Neural cell (in vitro differentiated cells): ENCODE measurements at regions not wholly inside any gene's neighbourhood (a gene's known extent, or its start where the extent isn't known, plus 50 kb on each side); places are given as distances from the start of the nearest gene placed in this dataset.

Source experiments
- H2AFZ ChIP-seq: fragments of 200-600, 300-800 bp; sonication (generic), shearing (Covaris generic); 2 replicates; pipeline ENCODE4 v1.6.0; 2014; ENCODE audit warnings: low read depth, mild to moderate bottlenecking, antibody characterized with exemption, low read length, moderate library complexity
- H3F3A ChIP-seq: fragments of 200-600 bp; shearing (Covaris generic); 2 replicates; pipeline ENCODE4 v1.6.1; 2016; ENCODE audit warnings: mild to moderate bottlenecking, moderate library complexity, mixed read lengths, antibody characterized with exemption, low read length; ENCODE audit not compliant: insufficient read depth, poor library complexity, severe bottlenecking
- H3K27ac ChIP-seq: fragments of 200-600, 300-800 bp; sonication (generic), shearing (Covaris generic); 2 replicates; pipeline ENCODE4 v1.5.1; 2014; ENCODE audit warnings: mild to moderate bottlenecking, low read length, moderate library complexity
- H3K27me3 ChIP-seq: fragments of 300-800, 200-600 bp; sonication (generic), shearing (Covaris generic); 2 replicates; pipeline ENCODE4 v1.6.0; 2014; ENCODE audit warnings: mild to moderate bottlenecking, low read depth, low read length, moderate library complexity; ENCODE audit not compliant: insufficient read depth
- H3K36me3 ChIP-seq: fragments of 300-800, 200-600 bp; sonication (generic), shearing (Covaris generic); 2 replicates; pipeline ENCODE4 v1.5.1; 2014; ENCODE audit warnings: mild to moderate bottlenecking, antibody characterized with exemption, low read length, moderate library complexity; ENCODE audit not compliant: insufficient read depth
- H3K4me2 ChIP-seq: fragments of 300-800, 200-600 bp; sonication (generic), shearing (Covaris generic); 2 replicates; pipeline ENCODE4 v1.6.0; 2014; ENCODE audit warnings: mild to moderate bottlenecking, low read length
- H3K4me3 ChIP-seq: fragments of 300-800, 200-600 bp; sonication (generic), shearing (Covaris generic); 2 replicates; pipeline ENCODE4 v1.5.1; 2014; ENCODE audit warnings: mild to moderate bottlenecking, low read length, moderate library complexity
- H3K79me2 ChIP-seq: fragments of 200-600 bp; shearing (Covaris generic); replicated peaks from 2 replicates; pipeline ENCODE4 v1.6.0; 2014; ENCODE audit warnings: mild to moderate bottlenecking, low read length, moderate library complexity; ENCODE audit not compliant: insufficient read depth
- H3K9ac ChIP-seq: fragments of 300-800, 200-600 bp; sonication (generic), shearing (Covaris generic); 2 replicates; pipeline ENCODE4 v1.6.1; 2016; ENCODE audit warnings: mild to moderate bottlenecking, low read length, mixed read lengths
- H3K9me2 ChIP-seq: fragments of 200-600 bp; shearing (Covaris generic); 2 replicates; pipeline ENCODE4 v1.6.1; 2016; ENCODE audit warnings: mild to moderate bottlenecking, low read length, mixed read lengths; ENCODE audit not compliant: insufficient read depth
- H3K9me3 ChIP-seq: fragments of 200-600, 300-800 bp; sonication (generic), shearing (Covaris generic); 2 replicates; pipeline ENCODE4 v1.6.1; 2016; ENCODE audit warnings: mild to moderate bottlenecking, mixed run types, low read length, moderate library complexity, mixed read lengths
- H4K20me1 ChIP-seq: fragments of 200-600 bp; shearing (Covaris generic); 2 replicates; pipeline ENCODE4 v1.6.1; 2016; ENCODE audit warnings: mild to moderate bottlenecking, mixed run types; ENCODE audit not compliant: insufficient read depth
- CTCF ChIP-seq: fragments of 450-650 bp; IDR thresholded peaks from 2 replicates; pipeline ENCODE4 v1.5.1; 2014; ENCODE audit warnings: antibody characterized with exemption, mild to moderate bottlenecking, moderate library complexity; ENCODE audit not compliant: poor library complexity, severe bottlenecking
- EP300 ChIP-seq: fragments of 450-650 bp; conservative IDR thresholded peaks from 2 replicates; pipeline ENCODE4 v1.6.1; 2014; ENCODE audit warnings: antibody characterized with exemption, mild to moderate bottlenecking, moderate library complexity; ENCODE audit not compliant: poor library complexity, severe bottlenecking
- EZH2 ChIP-seq: fragments of 200-600, 300-800 bp; shearing (Covaris generic), sonication (generic); IDR thresholded peaks from 2 replicates; pipeline ENCODE4 v1.6.1; 2014; ENCODE audit warnings: antibody characterized with exemption, low read length, borderline replicate concordance, mild to moderate bottlenecking; ENCODE audit not compliant: insufficient read depth, poor library complexity, severe bottlenecking
- MXI1 ChIP-seq: fragments of 450-650 bp; conservative IDR thresholded peaks from 2 replicates; pipeline ENCODE4 v1.6.1; 2014; ENCODE audit warnings: antibody characterized with exemption, mild to moderate bottlenecking; ENCODE audit not compliant: poor library complexity, severe bottlenecking
- POLR2AphosphoS5 ChIP-seq: IDR thresholded peaks from 2 replicates; pipeline ENCODE4 v1.6.1; 2012
- RAD21 ChIP-seq: fragments of 450-650 bp; conservative IDR thresholded peaks from 2 replicates; pipeline ENCODE4 v1.6.1; 2014; ENCODE audit warnings: antibody characterized with exemption, mild to moderate bottlenecking, moderate library complexity
- REST ChIP-seq: IDR thresholded peaks from 2 replicates; pipeline ENCODE4 v1.6.1; 2012; ENCODE audit warnings: borderline replicate concordance
- SMC3 ChIP-seq: fragments of 450-650 bp; conservative IDR thresholded peaks from 2 replicates; pipeline ENCODE4 v1.6.1; 2014; ENCODE audit warnings: antibody characterized with exemption, mild to moderate bottlenecking, moderate library complexity; ENCODE audit not compliant: poor library complexity
- TAF1 ChIP-seq: IDR thresholded peaks from 2 replicates; pipeline ENCODE4 v1.6.1; 2012; ENCODE audit warnings: low read depth

- Histone ChIP-seq H3K9me2 (no peaks in the 10 kb centered on the region), H3K27me3 (no peaks in the 10 kb centered on the region), H3K4me3 (no peak overlapping the region), H3K9me3 (no peaks in the 10 kb centered on the region), H2AFZ (no peak overlapping the region), H3K9ac (no peak overlapping the region), H3K27ac (no peak overlapping the region), H3F3A (no peaks in the 10 kb centered on the region), H4K20me1 (no peaks in the 10 kb centered on the region), H3K36me3 (no peaks in the 10 kb centered on the region), H3K79me2 (no peaks in the 10 kb centered on the region), H3K4me2 (no peak overlapping the region)
- no peak for TF ChIP-seq EZH2
- no peak for TF ChIP-seq REST
- no peak for TF ChIP-seq RAD21
- no peak for TF ChIP-seq CTCF
- no peak for TF ChIP-seq TAF1
- no peak for TF ChIP-seq EP300
- TF ChIP-seq SMC3 = no peak
Measured at GRCh38 chr10:65846541-65846940, 1079.3 kb upstream of the LRRTM3 start.

GRCh38 chr10:65846949-65847348 lies 1078.9 kb upstream of the LRRTM3 start:
- no peaks in the 10 kb centered on the region for H3K9me3 ChIP-seq
- H3K9me2 ChIP-seq = no peaks in the 10 kb centered on the region
- no peaks in the 10 kb centered on the region for H3F3A ChIP-seq
- H3K27ac ChIP-seq = no peak overlapping the region
- no peak overlapping the region for H2AFZ ChIP-seq
- no peaks in the 10 kb centered on the region for H3K36me3 ChIP-seq
- H4K20me1 ChIP-seq = no peaks in the 10 kb centered on the region
- no peaks in the 10 kb centered on the region for H3K27me3 ChIP-seq
- no peak overlapping the region for H3K4me2 ChIP-seq
- H3K79me2 ChIP-seq = no peaks in the 10 kb centered on the region
- TF ChIP-seq POLR2AphosphoS5 (no peak), EZH2 (no peak), SMC3 (no peak), REST (no peak), RAD21 (no peak), TAF1 (no peak), CTCF (no peak), EP300 (no peak), MXI1 (no peak)
- H3K9ac ChIP-seq = no peak overlapping the region
- no peak overlapping the region for H3K4me3 ChIP-seq
